HUDEP-2 (cell line): ENCODE measurements at regions not wholly inside any gene's neighbourhood (a gene's known extent, or its start where the extent isn't known, plus 50 kb on each side); places are given as distances from the start of the nearest gene placed in this dataset.

Source experiments
- DNase-seq, 76 experiments: peaks; one replicate each; lab custom pipeline; 2025; ENCODE audit not compliant: unreplicated experiment in 76 of 76; lab: John Stamatoyannopoulos, UW

DNA sequence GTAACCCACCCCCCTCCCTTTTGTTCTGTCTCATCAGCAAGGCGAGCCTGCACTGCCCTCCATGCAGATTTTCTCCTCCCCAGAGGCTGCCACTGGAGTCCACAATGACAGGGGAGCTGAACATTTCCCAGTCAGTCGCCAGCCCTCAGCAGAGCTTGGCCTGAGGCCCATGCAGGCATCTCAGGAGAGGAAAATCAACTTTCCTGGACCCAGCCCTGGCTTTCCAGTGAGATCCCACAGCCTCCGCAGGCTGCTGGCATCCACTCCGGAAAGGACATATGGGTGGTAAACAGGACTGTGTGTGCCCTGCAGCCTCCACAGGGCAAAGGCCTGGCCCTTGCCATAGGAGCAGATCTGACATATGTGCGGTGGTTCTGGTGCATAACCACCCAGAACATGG is 253.8 kb downstream of the TNS1 start:
- DNase-seq = no peak

- DNase-seq = no peak
Measured at GRCh38 chr2:217746808-217747207, 256.0 kb downstream of the TNS1 start.

DNA sequence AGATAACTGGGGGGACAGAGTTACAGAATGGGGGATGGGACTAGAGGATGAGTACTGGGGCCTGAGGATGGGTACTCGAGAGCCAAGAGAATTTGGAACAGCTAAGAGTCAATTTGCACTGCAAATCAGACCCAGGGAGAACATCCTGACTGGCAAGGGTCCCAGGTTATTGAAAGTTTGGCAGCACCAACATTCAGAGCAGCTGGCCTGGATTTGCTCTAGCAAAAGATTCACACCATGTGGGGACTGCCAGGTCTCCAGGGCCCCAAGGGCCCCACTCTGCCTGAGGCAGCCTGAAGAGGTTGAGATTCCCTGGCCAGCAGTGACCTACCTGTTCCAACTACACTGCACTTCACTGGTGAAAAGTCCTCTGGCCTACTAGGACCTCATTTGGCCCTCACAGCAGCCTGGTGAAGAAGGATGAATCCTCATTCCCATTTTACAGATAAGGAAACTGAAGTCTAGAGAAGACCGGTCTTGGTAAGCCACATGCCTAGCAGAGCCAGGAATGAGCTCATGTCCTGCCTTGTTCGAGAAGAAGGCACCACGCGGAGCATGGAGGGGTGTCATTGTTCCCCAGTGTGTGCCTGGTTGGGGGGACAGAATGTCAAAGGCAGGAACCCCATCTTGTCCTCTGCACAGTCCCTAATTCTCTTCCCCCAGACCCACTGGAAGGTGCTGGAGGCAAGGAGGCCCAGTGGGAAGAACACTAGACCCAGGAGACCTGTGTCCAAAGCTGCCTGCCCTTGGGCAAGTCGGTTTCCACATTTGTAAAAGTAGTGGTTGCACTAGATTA is 258.6 kb downstream of the TNS1 start:
- DNase-seq = no peak

DNA sequence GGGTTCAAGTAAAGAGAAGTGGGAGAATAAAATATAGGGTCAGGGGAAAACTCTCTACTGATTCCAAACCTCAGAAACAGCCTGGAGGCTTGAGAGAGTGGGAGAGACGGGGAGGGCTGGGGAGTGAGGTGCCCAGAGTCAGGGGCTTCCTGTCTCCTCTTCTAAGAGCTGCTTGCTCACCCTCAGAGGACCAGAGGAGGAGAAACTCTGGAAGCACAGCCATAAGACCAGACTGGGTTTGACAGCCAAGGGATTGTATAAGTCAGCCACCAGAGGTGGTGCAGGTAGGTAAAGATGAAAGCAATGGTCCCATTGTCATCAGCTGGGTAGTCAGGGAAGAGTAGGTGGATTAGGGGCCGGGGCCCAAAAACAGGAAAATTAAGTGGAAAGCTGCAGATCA is 259.4 kb downstream of the TNS1 start:
- no peak for DNase-seq

DNA sequence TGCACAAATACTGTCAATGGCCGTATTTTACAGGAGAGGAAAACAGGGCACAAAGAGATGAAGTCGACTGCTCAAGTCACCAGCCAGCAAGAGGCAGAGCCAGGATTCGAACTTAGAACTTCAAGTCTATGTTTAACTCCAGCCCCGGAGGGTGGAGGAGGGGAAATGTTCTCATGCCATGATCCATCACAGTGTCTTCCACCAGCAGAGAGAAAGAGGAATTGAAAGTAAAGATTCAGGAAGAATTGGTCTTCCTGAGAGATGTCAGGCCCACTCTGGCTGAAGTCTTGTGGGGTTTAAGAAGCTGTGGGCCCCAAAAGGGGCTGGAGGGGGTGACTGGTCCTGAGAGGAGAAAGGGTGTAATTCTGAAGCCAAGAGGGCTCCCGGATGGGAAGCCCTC is 260.0 kb downstream of the TNS1 start:
- DNase-seq = no peak

GRCh38 chr2:217742276-217742675 is 260.5 kb downstream of the TNS1 start:
- DNase-seq = no peak

- DNase-seq = no peak
Measured at GRCh38 chr2:217741381-217741955, 261.3 kb downstream of the TNS1 start.

- DNase-seq = no peak
Measured at GRCh38 chr2:217740756-217741155, 262.0 kb downstream of the TNS1 start.

- no peak for DNase-seq
Measured at GRCh38 chr2:217740178-217740577, 262.6 kb downstream of the TNS1 start.

GRCh38 chr2:217739741-217740140 is 263.1 kb downstream of the TNS1 start:
- DNase-seq = no peak

DNA sequence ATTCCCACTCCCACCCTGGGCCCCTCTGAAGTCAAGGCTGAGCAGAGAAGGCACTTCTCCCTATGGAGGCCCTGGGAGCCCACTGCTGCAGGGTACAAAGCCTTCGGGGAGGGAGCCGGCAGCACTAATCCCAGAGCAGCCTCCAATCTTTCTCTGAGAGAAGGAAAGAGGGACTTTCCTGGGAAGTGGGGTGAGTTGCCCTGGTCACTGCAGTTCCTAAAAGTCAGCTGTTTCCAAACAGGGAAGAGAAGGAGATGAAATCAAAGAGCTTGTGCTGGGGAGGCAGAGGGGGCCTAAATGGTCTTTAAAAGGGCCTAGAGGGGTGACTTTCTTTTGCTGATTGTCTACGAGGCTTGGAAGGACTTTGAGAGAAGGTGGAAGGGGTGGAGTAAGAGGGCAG is 264.7 kb downstream of the TNS1 start:
- no peak for DNase-seq

GRCh38 chr2:217736776-217737550 is 265.8 kb downstream of the TNS1 start:
- peak in 2 of 76 experiments; percentile 4 to 20 for DNase-seq

DNA sequence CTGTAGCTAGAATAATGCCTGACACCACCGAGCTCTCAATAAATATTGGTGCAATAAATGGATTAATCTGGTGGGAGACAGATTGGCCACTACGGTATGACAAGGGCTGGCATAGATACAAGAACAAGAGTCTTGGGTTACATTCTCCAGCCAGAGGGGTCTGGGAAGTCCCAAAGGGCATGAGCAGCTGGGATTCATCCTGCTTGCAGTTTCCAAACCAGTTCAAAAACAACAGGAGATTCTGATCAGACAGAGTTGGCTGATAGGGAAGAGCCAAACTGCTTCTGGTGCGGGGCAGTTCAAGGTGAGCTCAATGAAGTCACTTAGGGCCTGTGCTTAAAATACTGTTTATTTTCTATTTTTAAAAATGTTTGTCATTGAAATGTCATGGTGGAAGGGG is 266.9 kb downstream of the TNS1 start:
- DNase-seq = peak in 1 of 76 experiments; percentile 2

DNA sequence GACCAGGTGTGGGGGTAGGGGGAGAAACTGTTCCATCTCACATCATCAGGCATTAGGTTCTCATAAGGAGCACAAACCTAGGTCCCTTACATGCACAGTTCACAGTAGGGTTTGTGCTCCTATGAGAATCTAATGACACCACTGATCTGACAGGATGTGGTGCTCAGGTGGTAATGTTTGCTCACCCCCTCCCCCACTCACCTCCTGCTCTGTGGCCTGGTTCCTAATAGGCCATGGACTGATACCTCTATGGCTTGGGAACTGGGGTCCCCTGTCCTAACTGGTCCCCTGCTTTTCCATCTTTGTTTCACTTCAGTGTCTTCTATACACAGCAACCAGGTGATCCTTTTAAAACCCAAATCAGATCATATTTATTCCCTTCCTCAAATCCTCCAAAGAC is 267.8 kb downstream of the TNS1 start:
- DNase-seq = no peak

DNA sequence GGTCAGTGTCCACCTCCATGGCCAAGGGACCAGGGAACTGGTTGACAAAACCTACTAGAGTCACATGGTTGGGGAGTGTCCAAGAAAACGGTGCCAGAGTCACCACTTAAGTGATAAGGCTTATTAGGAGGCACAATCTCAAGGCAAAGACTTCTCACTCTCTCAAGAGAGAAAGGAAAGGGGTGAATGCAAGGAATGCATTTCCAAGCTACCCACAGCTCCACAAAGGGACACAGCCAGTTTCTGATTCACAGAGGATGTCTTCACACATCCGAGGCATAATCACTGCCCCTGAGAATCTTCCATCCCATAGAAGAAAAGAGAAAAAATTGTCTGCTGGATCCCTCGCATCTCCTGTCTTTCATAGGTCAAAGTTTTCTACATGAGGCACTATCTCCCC is 269.3 kb downstream of the TNS1 start:
- DNase-seq = no peak

- DNase-seq = no peak
Measured at GRCh38 chr2:217732992-217733391, 269.8 kb downstream of the TNS1 start.

- DNase-seq = no peak
Measured at GRCh38 chr2:217731805-217732204, 271.0 kb downstream of the TNS1 start.

DNA sequence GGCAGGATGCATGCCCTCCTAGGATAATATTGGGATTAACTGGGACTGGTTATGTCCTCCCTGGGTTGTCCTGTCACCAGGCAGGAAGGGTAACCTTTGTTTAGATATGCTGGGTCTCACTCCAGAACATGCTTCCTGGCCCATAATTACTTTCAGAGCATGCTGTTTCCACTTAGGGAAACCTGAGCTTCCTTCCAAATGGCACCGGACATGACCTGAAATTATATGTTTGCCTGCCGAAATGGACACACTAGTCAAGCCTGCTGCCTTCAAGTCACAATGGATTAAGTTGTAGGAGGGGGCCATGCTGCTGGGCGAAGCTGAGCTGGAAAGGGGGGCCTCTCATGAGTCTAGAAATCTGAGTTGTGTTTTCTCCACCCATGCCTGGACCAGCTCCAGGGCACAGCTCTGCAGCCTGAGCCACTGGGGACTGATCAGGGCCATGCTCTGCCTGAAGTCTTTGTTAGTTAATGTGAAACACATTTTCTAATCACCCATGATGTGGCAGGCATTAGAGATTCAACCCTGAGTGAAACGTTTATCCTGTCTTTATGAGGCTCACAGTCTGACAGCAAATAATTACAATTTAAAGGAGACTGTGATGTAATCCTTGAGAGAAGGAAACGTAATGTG is 273.3 kb downstream of the TNS1 start:
- DNase-seq = no peak

- no peak for DNase-seq
Measured at GRCh38 chr2:217727801-217728200, 275.0 kb downstream of the TNS1 start.

DNA sequence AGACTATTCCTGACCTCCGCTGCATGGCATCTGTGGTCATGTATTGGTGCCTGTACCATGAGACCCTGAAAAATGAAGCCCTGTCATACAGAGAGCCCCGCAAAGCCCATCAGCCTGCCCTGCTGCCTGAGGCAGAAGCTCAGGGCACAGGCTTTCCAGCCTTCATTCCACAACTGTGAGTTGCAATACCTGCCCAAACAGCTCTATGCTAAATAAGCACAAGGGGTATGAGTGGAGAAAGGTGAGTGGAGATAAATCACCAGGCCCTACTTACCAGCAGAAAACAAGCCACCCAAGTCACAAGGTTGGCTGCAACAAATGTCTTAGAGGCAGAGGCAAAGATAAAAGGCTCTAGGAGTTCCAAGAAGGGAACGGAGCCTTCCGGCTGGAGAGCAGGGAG is 277.4 kb downstream of the TNS1 start:
- DNase-seq = no peak

GRCh38 chr2:217724471-217724870 is 278.3 kb downstream of the TNS1 start:
- DNase-seq = no peak
